ENCODE measurements at regions not wholly inside any gene's neighbourhood (a gene's known extent, or its start where the extent isn't known, plus 50 kb on each side); places are given as distances from the start of the nearest gene placed in this dataset.

DNA sequence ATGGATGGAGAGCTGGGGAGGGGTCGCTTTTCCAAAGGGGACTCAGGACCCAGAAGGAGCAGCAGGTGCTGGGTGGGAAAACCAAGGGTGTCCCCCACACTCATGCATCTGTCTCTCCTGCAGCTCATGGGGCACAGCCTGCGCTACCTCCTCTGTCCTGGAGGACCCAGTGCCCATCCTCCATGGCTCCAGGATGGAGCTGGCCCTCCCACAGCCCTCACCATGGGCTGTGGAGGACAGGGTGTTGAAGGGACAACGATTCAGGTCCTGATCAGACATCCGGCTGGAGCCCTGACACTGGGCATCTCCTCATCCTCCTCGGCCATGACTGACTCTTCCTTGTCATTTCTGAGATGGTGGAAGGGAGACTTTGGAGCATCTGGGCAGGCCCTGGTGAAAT is 97.9 kb upstream of the SULF2 start:
- DNase-seq: no peak
- TF ChIP-seq POLR2A (IDR thresholded peaks at IDR 0.05): no peak
- TF ChIP-seq, protein P1, sequence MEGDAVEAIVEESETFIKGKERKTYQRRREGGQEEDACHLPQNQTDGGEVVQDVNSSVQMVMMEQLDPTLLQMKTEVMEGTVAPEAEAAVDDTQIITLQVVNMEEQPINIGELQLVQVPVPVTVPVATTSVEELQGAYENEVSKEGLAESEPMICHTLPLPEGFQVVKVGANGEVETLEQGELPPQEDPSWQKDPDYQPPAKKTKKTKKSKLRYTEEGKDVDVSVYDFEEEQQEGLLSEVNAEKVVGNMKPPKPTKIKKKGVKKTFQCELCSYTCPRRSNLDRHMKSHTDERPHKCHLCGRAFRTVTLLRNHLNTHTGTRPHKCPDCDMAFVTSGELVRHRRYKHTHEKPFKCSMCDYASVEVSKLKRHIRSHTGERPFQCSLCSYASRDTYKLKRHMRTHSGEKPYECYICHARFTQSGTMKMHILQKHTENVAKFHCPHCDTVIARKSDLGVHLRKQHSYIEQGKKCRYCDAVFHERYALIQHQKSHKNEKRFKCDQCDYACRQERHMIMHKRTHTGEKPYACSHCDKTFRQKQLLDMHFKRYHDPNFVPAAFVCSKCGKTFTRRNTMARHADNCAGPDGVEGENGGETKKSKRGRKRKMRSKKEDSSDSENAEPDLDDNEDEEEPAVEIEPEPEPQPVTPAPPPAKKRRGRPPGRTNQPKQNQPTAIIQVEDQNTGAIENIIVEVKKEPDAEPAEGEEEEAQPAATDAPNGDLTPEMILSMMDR (IDR thresholded peaks at IDR 0.05): no peak
- Histone ChIP-seq H3K27ac (no peak overlapping the region), H3K27me3 (no peaks in the 10 kb centered on the region), H3K4me3 (no peak overlapping the region), H3K9me3 (no peaks in the 10 kb centered on the region), H3K4me1 (no peaks in the 10 kb centered on the region), H3K36me3 (replicated peaks in 1 of 2; ENCODE audit: insufficient read depth in 1 of 2, low read depth in 2 of 2) (no peaks in the 10 kb centered on the region)
- intact Hi-C loops (cut with DNase I): no loop called here
- 49 to 66% methylated on average over 4 to 5 of the region's 5 CpGs for WGBS, 2 donors
- ATAC-seq: no peak

DNA sequence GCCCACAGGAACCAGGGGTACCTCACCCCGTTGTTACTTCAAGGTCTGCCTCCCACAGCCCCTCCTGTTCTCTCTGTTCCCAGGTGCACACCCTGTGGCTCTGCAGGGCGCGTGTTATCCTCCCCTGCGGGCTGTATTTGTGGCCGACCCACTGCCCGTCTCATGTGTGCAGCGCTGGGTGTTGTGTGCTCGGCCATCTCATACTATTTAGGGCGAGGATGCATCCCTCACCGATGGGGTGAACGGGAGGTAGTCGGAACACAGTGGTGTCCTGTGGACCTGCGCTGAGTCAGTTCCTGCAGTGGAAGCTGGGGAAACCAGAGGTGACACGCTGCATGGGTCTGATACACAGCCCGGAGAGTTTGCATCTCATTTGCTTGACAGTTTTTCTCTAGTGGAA is 94.5 kb upstream of the SULF2 start:
- no peak overlapping the region for H3K4me3 ChIP-seq
- no peak for ATAC-seq
- H3K27ac ChIP-seq: no peak overlapping the region
- no peaks in the 10 kb centered on the region for H3K4me1 ChIP-seq
- no peaks in the 10 kb centered on the region for H3K36me3 ChIP-seq (replicated peaks in 1 of 2; ENCODE audit: insufficient read depth in 1 of 2, low read depth in 2 of 2)
- intact Hi-C loops (cut with DNase I): no loop called here
- TF ChIP-seq, protein P1 (IDR thresholded peaks at IDR 0.05): no peak
- TF ChIP-seq POLR2A (IDR thresholded peaks at IDR 0.05): no peak
- H3K9me3 ChIP-seq: no peaks in the 10 kb centered on the region
- H3K27me3 ChIP-seq: no peaks in the 10 kb centered on the region
- no peak for DNase-seq
- WGBS, 2 donors: 76 to 82% methylated on average over 12 to 15 of the region's 15 CpGs

DNA sequence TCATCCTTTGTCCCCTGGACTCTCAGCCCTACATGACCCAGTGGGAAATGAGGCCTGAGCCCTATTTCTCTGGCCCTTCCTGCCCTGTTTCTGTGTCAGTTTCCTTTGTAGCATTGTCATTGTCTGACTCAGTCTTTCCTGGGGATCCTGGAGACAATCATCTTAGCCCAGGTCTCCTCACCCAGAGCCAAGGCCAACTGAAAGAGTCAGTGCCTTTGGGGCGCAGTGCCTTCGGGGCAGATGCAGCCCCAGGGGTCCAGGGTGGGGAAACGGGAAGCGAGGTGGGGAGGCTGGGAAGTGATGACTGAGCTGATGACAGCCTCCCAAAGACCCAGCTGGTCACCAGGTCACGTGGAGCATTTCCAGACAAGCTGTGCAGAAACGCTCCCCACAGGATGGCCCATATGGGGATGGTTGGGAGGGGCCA is 93.3 kb upstream of the SULF2 start:
- TF ChIP-seq, protein P1 (IDR thresholded peaks at IDR 0.05): no peak
- intact Hi-C loops (cut with DNase I): no loop called here
- 58 to 76% methylated on average over 6 of the region's 6 CpGs for WGBS, 2 donors
- no peak overlapping the region for H3K27ac ChIP-seq
- DNase-seq (no peak), ATAC-seq (no peak)
- H3K27me3 ChIP-seq: no peaks in the 10 kb centered on the region
- H3K36me3 ChIP-seq (replicated peaks in 1 of 2; ENCODE audit: insufficient read depth in 1 of 2, low read depth in 2 of 2): no peaks in the 10 kb centered on the region
- no peak overlapping the region for H3K4me3 ChIP-seq
- H3K4me1 ChIP-seq: no peaks in the 10 kb centered on the region
- H3K9me3 ChIP-seq: no peaks in the 10 kb centered on the region

DNA sequence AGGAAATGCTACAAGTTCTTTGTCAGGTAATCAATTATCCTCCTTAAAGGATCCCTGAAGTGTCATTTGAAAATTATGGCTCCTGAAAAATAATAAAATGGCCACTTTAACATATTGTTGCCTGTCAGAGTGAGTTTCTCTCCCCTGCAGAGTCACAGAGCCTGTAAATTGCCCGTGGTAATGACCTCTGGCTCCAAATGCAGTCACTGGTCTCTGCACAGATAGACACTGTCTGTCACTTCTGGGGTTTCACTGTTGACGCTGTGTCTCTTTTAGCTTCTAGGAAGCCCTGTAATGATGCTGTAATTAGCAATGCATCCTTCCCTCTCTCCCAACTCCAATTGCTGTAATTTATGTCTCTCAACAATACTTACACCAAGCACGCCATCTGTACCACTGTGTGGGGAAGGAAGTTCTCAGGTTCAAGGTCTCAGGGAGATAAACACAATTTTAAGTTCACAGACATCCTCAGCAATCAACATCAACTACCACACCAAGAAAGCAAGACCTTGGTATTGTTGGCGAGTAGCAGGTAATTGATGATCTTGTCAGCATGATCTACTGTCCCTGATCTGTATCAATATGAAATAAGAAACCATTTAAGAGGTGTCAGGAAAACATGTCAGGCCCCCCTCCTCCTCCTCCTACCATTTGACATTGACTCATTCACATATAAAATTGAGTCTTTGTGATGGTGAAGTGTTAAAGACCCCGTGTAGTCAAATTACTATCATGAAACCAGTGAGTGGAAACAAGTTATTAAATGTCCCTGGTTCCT is 91.2 kb upstream of the SULF2 start:
- Histone ChIP-seq H3K27me3 (no peaks in the 10 kb centered on the region), H3K36me3 (replicated peaks in 1 of 2; ENCODE audit: insufficient read depth in 1 of 2, low read depth in 2 of 2) (no peaks in the 10 kb centered on the region), H3K27ac (no peak overlapping the region), H3K9me3 (no peaks in the 10 kb centered on the region), H3K4me3 (no peak overlapping the region), H3K4me1 (no peaks in the 10 kb centered on the region)
- intact Hi-C loops (cut with DNase I): no loop called here
- no peak for TF ChIP-seq POLR2A (IDR thresholded peaks at IDR 0.05)
- TF ChIP-seq, protein P1 (IDR thresholded peaks at IDR 0.05): no peak
- DNase-seq (no peak), ATAC-seq (no peak)
- WGBS, 2 donors: 30 to 32% methylated on average over 5 of the region's 5 CpGs

Data from body of pancreas (tissue), 4 donors.